ENCODE measurements at regions not wholly inside any gene's neighbourhood (a gene's known extent, or its start where the extent isn't known, plus 50 kb on each side); places are given as distances from the start of the nearest gene placed in this dataset.

DNA sequence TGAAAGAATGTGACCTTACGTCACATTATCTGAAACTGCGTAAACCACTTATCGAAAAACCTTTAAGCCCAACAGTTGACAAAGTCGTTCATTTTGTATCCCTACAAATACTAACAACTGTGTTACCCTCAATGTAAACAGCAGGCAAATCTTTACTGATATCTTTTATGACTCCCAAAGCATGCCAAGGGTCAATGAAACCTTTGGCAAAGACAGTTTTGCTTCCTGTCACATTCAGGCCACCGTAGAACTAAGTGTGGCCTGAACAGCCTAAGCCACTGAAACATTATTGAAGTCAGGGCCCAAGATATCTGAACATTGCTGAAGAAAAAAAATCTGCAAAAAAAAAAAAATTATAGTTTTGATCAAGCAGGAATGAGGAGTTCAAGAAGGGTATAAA lies 77.3 kb downstream of the FAM124B start:
- dilution Hi-C loops (cut with MboI; ENCODE audit: extremely low pct_ligation_motif_present, low sequenced_read_pairs): no loop called here
- Histone ChIP-seq H3K4me3 (replicated peaks in 1 of 3; ENCODE audit: insufficient read depth in 1 of 3, low read depth in 1 of 3, low read length in 3 of 3) (no peak overlapping the region), H3K9me3 (replicated peaks; ENCODE audit: control insufficient read depth, insufficient read depth, low read length) (no peaks in the 10 kb centered on the region), H3K27me3 (ENCODE audit: control insufficient read depth in 2 of 2, insufficient read depth in 2 of 2, low read length in 2 of 2) (peaks cover 1 to 15% of the 10 kb centered on the region in 2 experiments), H3K9ac (replicated peaks; ENCODE audit: extremely low read depth, insufficient read depth, low read length) (no peak overlapping the region), H3K9me1 (replicated peaks; ENCODE audit: control insufficient read depth, extremely low read depth, insufficient read depth, low read length) (no peaks in the 10 kb centered on the region), H3K36me3 (ENCODE audit: control insufficient read depth in 2 of 2, extremely low read depth in 1 of 2, insufficient read depth in 2 of 2, low read length in 2 of 2) (no peaks in the 10 kb centered on the region), H3K27ac (ENCODE audit: insufficient read depth, low read depth, low read length) (no peak overlapping the region), H3K79me2 (ENCODE audit: control insufficient read depth, insufficient read depth, low read length) (no peaks in the 10 kb centered on the region), H2AFZ (ENCODE audit: low read depth, low read length) (no peak overlapping the region), H3K4me2 (ENCODE audit: insufficient read depth, low read length) (no peak overlapping the region), H4K20me1 (replicated peaks; ENCODE audit: control insufficient read depth, extremely low read depth, insufficient read depth, low read length) (no peaks in the 10 kb centered on the region), H3K4me1 (ENCODE audit: control insufficient read depth, extremely low read depth, insufficient read depth, low read length) (no peaks in the 10 kb centered on the region)
- no TSS peak for BruUV-seq (replicated peaks)
- DNase-seq (ENCODE audit: low read depth, low spot score) (no peak), FAIRE-seq (no peak)
- CTCF ChIA-PET: interaction anchor here (1.2 to 1.5 kb wide), 2 partner anchors 40 to 355 kb away, joined by 3 read pairs; no protein-coding TSS in a partner anchor
- POLR2A ChIA-PET: no interaction called here
- TF ChIP-seq POLR2AphosphoS5 (IDR thresholded peaks at IDR 0.05; ENCODE audit: insufficient read depth, low read depth, low read length): no peak
- TF ChIP-seq MYC (IDR thresholded peaks at IDR 0.05; ENCODE audit: low read depth, low read length): no peak
- TF ChIP-seq, protein P1, sequence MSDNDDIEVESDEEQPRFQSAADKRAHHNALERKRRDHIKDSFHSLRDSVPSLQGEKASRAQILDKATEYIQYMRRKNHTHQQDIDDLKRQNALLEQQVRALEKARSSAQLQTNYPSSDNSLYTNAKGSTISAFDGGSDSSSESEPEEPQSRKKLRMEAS (IDR thresholded peaks at IDR 0.05; ENCODE audit: insufficient read depth, insufficient read length): no peak
- TF ChIP-seq POLR2A (IDR thresholded peaks at IDR 0.05; ENCODE audit: low read depth, low read length): no peak
- TF ChIP-seq, protein P2, sequence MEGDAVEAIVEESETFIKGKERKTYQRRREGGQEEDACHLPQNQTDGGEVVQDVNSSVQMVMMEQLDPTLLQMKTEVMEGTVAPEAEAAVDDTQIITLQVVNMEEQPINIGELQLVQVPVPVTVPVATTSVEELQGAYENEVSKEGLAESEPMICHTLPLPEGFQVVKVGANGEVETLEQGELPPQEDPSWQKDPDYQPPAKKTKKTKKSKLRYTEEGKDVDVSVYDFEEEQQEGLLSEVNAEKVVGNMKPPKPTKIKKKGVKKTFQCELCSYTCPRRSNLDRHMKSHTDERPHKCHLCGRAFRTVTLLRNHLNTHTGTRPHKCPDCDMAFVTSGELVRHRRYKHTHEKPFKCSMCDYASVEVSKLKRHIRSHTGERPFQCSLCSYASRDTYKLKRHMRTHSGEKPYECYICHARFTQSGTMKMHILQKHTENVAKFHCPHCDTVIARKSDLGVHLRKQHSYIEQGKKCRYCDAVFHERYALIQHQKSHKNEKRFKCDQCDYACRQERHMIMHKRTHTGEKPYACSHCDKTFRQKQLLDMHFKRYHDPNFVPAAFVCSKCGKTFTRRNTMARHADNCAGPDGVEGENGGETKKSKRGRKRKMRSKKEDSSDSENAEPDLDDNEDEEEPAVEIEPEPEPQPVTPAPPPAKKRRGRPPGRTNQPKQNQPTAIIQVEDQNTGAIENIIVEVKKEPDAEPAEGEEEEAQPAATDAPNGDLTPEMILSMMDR (IDR thresholded peaks at IDR 0.05; ENCODE audit: extremely low read depth in 1 of 2, insufficient read depth in 1 of 2, low read depth in 1 of 2, low read length in 2 of 2): no peak
- intact Hi-C loops (cut with micrococcal nuclease): no loop called here

DNA sequence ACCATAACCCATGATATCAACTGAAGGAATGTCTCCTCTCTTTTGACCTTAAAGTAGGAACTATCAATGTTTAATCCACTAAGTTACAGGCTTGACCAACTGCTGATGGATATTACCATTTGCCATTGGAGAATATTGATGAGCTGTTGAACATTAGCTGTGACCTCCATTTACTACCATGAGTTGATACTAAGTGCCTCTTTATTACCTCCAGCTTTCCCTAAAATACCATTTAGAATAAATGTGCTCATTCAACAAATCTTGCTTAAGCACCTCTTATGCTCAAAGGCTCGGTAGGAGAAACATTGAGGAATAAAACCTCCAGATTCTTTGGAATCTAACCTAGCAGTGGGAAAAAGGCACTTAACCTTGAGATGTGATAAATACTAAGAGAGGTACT lies 81.2 kb downstream of the FAM124B start:
- FAIRE-seq: no peak
- Histone ChIP-seq H3K9me3 (replicated peaks; ENCODE audit: control insufficient read depth, insufficient read depth, low read length) (no peaks in the 10 kb centered on the region), H3K4me2 (ENCODE audit: insufficient read depth, low read length) (no peak overlapping the region), H3K27ac (ENCODE audit: insufficient read depth, low read depth, low read length) (no peak overlapping the region), H3K4me3 (replicated peaks in 1 of 3; ENCODE audit: insufficient read depth in 1 of 3, low read depth in 1 of 3, low read length in 3 of 3) (no peak overlapping the region), H3K27me3 (ENCODE audit: control insufficient read depth in 2 of 2, insufficient read depth in 2 of 2, low read length in 2 of 2) (peaks cover 1 to 11% of the 10 kb centered on the region in 2 experiments), H3K4me1 (ENCODE audit: control insufficient read depth, extremely low read depth, insufficient read depth, low read length) (no peaks in the 10 kb centered on the region), H3K9me1 (replicated peaks; ENCODE audit: control insufficient read depth, extremely low read depth, insufficient read depth, low read length) (no peaks in the 10 kb centered on the region), H4K20me1 (replicated peaks; ENCODE audit: control insufficient read depth, extremely low read depth, insufficient read depth, low read length) (no peaks in the 10 kb centered on the region), H3K36me3 (ENCODE audit: control insufficient read depth in 2 of 2, extremely low read depth in 1 of 2, insufficient read depth in 2 of 2, low read length in 2 of 2) (no peaks in the 10 kb centered on the region), H3K79me2 (ENCODE audit: control insufficient read depth, insufficient read depth, low read length) (no peaks in the 10 kb centered on the region), H3K9ac (replicated peaks; ENCODE audit: extremely low read depth, insufficient read depth, low read length) (no peak overlapping the region), H2AFZ (ENCODE audit: low read depth, low read length) (no peak overlapping the region)
- BruUV-seq (replicated peaks): no TSS peak
- intact Hi-C loops (cut with micrococcal nuclease): no loop called here
- TF ChIP-seq EZH2 (IDR thresholded peaks at IDR 0.05; ENCODE audit: borderline replicate concordance, low read depth, low read length, severe bottlenecking) (no peak), FOS (IDR thresholded peaks at IDR 0.05; ENCODE audit: borderline replicate concordance, insufficient read depth, low read length) (no peak), JUN (IDR thresholded peaks at IDR 0.05; ENCODE audit: borderline replicate concordance, insufficient read depth, insufficient read length, low read depth) (no peak), GATA2 (IDR thresholded peaks at IDR 0.05; ENCODE audit: insufficient read depth, insufficient read length, low read depth, low read length) (no peak), POLR2AphosphoS5 (IDR thresholded peaks at IDR 0.05; ENCODE audit: insufficient read depth, low read depth, low read length) (no peak), POLR2A (IDR thresholded peaks at IDR 0.05; ENCODE audit: low read depth, low read length) (no peak), MYC (IDR thresholded peaks at IDR 0.05; ENCODE audit: low read depth, low read length) (no peak)
- TF ChIP-seq, protein P1 (IDR thresholded peaks at IDR 0.05; ENCODE audit: insufficient read depth, insufficient read length): no peak
- TF ChIP-seq, protein P2 (IDR thresholded peaks at IDR 0.05; ENCODE audit: extremely low read depth in 1 of 2, insufficient read depth in 1 of 2, low read depth in 1 of 2, low read length in 2 of 2): no peak
- DNase-seq (ENCODE audit: low read depth, low spot score): no peak
- dilution Hi-C loops (cut with MboI; ENCODE audit: extremely low pct_ligation_motif_present, low sequenced_read_pairs): no loop called here
- CTCF ChIA-PET: interaction anchor here (1.1 to 1.6 kb wide), 3 partner anchors 13 to 351 kb away, joined by 3 to 5 read pairs (median 4); no protein-coding TSS in a partner anchor
- POLR2A ChIA-PET: no interaction called here

All from endothelial cell of umbilical vein (primary cell).